ENCODE measurements at regions not wholly inside any gene's neighbourhood (a gene's known extent, or its start where the extent isn't known, plus 50 kb on each side); places are given as distances from the start of the nearest gene placed in this dataset.

- ATAC-seq (ENCODE audit: low read depth) (no peak), DNase-seq (no peak)
- Histone ChIP-seq H4K91ac (ENCODE audit: insufficient read depth, low read depth, low read length) (no peak overlapping the region), H3K4ac (ENCODE audit: low read depth, low read length) (no peak overlapping the region), H3K18ac (ENCODE audit: low read depth, low read length) (no peak overlapping the region), H3K27ac (ENCODE audit: insufficient read depth, low read length) (no peak overlapping the region), H4K20me1 (ENCODE audit: insufficient read depth, low read length) (no peaks in the 10 kb centered on the region), H3K9me1 (ENCODE audit: insufficient read depth, low read length) (no peaks in the 10 kb centered on the region), H2BK5ac (ENCODE audit: low read depth, low read length, poor library complexity, severe bottlenecking) (no peak overlapping the region), H3K4me3 (ENCODE audit: insufficient read depth, low read depth, low read length) (no peak overlapping the region), H3K27me3 (ENCODE audit: control insufficient read depth, insufficient read depth, low read length) (no peaks in the 10 kb centered on the region), H3K4me2 (ENCODE audit: low read depth, low read length) (no peak overlapping the region), H2AK5ac (ENCODE audit: low read depth, low read length) (no peak overlapping the region), H3K14ac (replicated peaks; ENCODE audit: low read depth, low read length) (no peak overlapping the region), H2BK15ac (ENCODE audit: low read depth, low read length) (no peak overlapping the region), H2AFZ (replicated peaks; ENCODE audit: low read length, poor library complexity) (no peak overlapping the region), H3K9me3 (ENCODE audit: control insufficient read depth, insufficient read depth, low read length) (no peaks in the 10 kb centered on the region), H3K79me1 (ENCODE audit: low read depth in 1 of 2, low read length in 2 of 2) (no peaks in the 10 kb centered on the region), H3K56ac (ENCODE audit: extremely low read depth, insufficient read depth, low read length) (no peak overlapping the region), H3K23ac (ENCODE audit: low read depth, low read length) (no peak overlapping the region), H3K36me3 (ENCODE audit: control insufficient read depth, insufficient read depth, low read length) (no peaks in the 10 kb centered on the region), H4K5ac (ENCODE audit: low read depth, low read length) (no peak overlapping the region), H4K8ac (ENCODE audit: low read depth in 2 of 2, low read length in 2 of 2) (no peak overlapping the region), H2BK20ac (ENCODE audit: low read depth, low read length) (no peak overlapping the region), H2BK120ac (ENCODE audit: low read depth, low read length) (no peak overlapping the region), H3K4me1 (ENCODE audit: control insufficient read depth, insufficient read depth, low read length) (no peaks in the 10 kb centered on the region), H2AK9ac (replicated peaks; ENCODE audit: low read depth, low read length, poor library complexity) (no peak overlapping the region), H3K9ac (ENCODE audit: low read depth, low read length) (no peak overlapping the region)
- no CpG with 5 or more reads among the region's 3 CpGs for WGBS, 2 experiments (ENCODE audit: extremely low coverage in 2 of 2, insufficient read length in 1 of 2)
- TF ChIP-seq CHD1 (IDR thresholded peaks at IDR 0.05; ENCODE audit: low read depth, low read length) = no peak
- no peak for TF ChIP-seq MAFK (IDR thresholded peaks at IDR 0.05; ENCODE audit: low read depth, low read length)
- no peak for TF ChIP-seq NFE2L2 (IDR thresholded peaks at IDR 0.05; ENCODE audit: low read depth, low read length)
- TF ChIP-seq SMC3 (IDR thresholded peaks at IDR 0.05; ENCODE audit: low read depth, low read length) = no peak
- TF ChIP-seq RCOR1 (IDR thresholded peaks at IDR 0.05; ENCODE audit: insufficient replicate concordance, low read length) = no peak
- no peak for TF ChIP-seq MXI1 (IDR thresholded peaks at IDR 0.05; ENCODE audit: borderline replicate concordance, low read depth, low read length)
- BruUV-seq (replicated peaks) = no TSS peak
- intact Hi-C loops (cut with micrococcal nuclease) = no loop called here
- CTCF ChIA-PET = no interaction called here
- dilution Hi-C loops (cut with HindIII; ENCODE audit: low sequenced_read_pairs, unreplicated experiment) = no loop called here
- in situ Hi-C loops (cut with MboI; ENCODE audit: low sequenced_read_pairs) = no loop called here
- POLR2A ChIA-PET (ENCODE audit: unreplicated experiment) = no interaction called here
Measured at GRCh38 chr7:118902600-118902999, 678.1 kb downstream of the ANKRD7 start.

Data from IMR-90 (cell line).